Fibroblast of lung (primary cell): ENCODE measurements at regions not wholly inside any gene's neighbourhood (a gene's known extent, or its start where the extent isn't known, plus 50 kb on each side); places are given as distances from the start of the nearest gene placed in this dataset.

Experiments
- DNase-seq, 2 donors: peaks; one replicate each; pipeline versions ENCODE4 v3.0.0 to v3.0.0-alpha.2; 2010; ENCODE audit warnings: low read depth in 2 of 2
- H2AFZ ChIP-seq: 2 replicates; pipeline ENCODE4 v1.5.1; 2012; ENCODE audit warnings: low read length, control low read depth, inconsistent platforms
- H3K27ac ChIP-seq: 2 replicates; pipeline ENCODE4 v1.5.1; 2011; ENCODE audit warnings: low read length, control low read depth; ENCODE audit not compliant: insufficient read depth
- H3K27me3 ChIP-seq: 2 replicates; pipeline ENCODE4 v1.5.1; 2011; ENCODE audit warnings: mild to moderate bottlenecking, low read length; ENCODE audit not compliant: control insufficient read depth, insufficient read depth
- H3K36me3 ChIP-seq: 2 replicates; pipeline ENCODE4 v1.5.1; 2011; ENCODE audit warnings: low read length; ENCODE audit not compliant: control insufficient read depth, insufficient read depth
- H3K4me1 ChIP-seq: 2 replicates; pipeline ENCODE4 v1.5.1; 2011; ENCODE audit warnings: low read length; ENCODE audit not compliant: control insufficient read depth, insufficient read depth; ENCODE audit errors: extremely low read depth
- H3K4me2 ChIP-seq: 2 replicates; pipeline ENCODE4 v1.5.1; 2011; ENCODE audit warnings: low read length, control low read depth; ENCODE audit not compliant: insufficient read depth; ENCODE audit errors: extremely low read depth
- H3K4me3 ChIP-seq, 4 experiments: fragments of 200-600 bp in 1 of 4; sonication (generic) in 1 of 4; replicated peaks in 1 of 4; 2 replicates each; pipeline ENCODE4 v1.5.1; 2011 to 2016; ENCODE audit warnings: low read length in 4 of 4, low read depth in 3 of 4, mild to moderate bottlenecking in 3 of 4, control low read depth in 2 of 4, inconsistent platforms in 1 of 4, mixed read lengths in 1 of 4; ENCODE audit not compliant: insufficient read depth in 1 of 4; ENCODE audit errors: control extremely low read depth in 1 of 4
- H3K79me2 ChIP-seq: 2 replicates; pipeline ENCODE4 v1.5.1; 2012; ENCODE audit warnings: mild to moderate bottlenecking, low read length, inconsistent platforms; ENCODE audit not compliant: control insufficient read depth, insufficient read depth
- H3K9ac ChIP-seq: 2 replicates; pipeline ENCODE4 v1.5.1; 2011; ENCODE audit warnings: mild to moderate bottlenecking, low read length, control low read depth; ENCODE audit not compliant: insufficient read depth
- H3K9me3 ChIP-seq: 2 replicates; pipeline ENCODE4 v1.5.1; 2012; ENCODE audit warnings: low read depth, low read length; ENCODE audit not compliant: control insufficient read depth, insufficient read depth
- H4K20me1 ChIP-seq: 2 replicates; pipeline ENCODE4 v1.5.1; 2011; ENCODE audit warnings: low read length; ENCODE audit not compliant: control insufficient read depth, insufficient read depth; ENCODE audit errors: extremely low read depth
- CTCF ChIP-seq, 2 donors: IDR thresholded peaks in 1 of 2; conservative IDR thresholded peaks in 1 of 2; 1 replicate in 1 of 2; 2 replicates in 1 of 2; pipeline ENCODE4 v1.5.1; 2011 to 2012; ENCODE audit warnings: low read length in 2 of 2, control low read depth in 1 of 2, inconsistent platforms in 1 of 2, low read depth in 1 of 2, mild to moderate bottlenecking in 1 of 2
- EZH2 ChIP-seq: IDR thresholded peaks from 2 replicates; pipeline ENCODE4 v1.5.1; 2012; ENCODE audit warnings: low read length, control low read depth, mild to moderate bottlenecking; ENCODE audit errors: missing control alignments

- Histone ChIP-seq H4K20me1 (no peaks in the 10 kb centered on the region), H3K4me2 (no peak overlapping the region), H3K4me1 (peaks cover 4% of the 10 kb centered on the region), H3K36me3 (no peaks in the 10 kb centered on the region), H3K9ac (no peak overlapping the region), H3K27ac (no peak overlapping the region), H3K27me3 (no peaks in the 10 kb centered on the region), H3K9me3 (no peaks in the 10 kb centered on the region), H3K79me2 (no peaks in the 10 kb centered on the region), H2AFZ (no peak overlapping the region), H3K4me3 (no peak overlapping the region)
- no peak for DNase-seq
- no peak for TF ChIP-seq EZH2
- TF ChIP-seq CTCF (conservative IDR thresholded peaks at IDR 0.05 in 1 of 2, IDR thresholded peaks at IDR 0.05 in 1 of 2; ENCODE audit: low read depth in 1 of 2, low read length in 2 of 2): no peak
Measured at GRCh38 chr18:24761765-24762164, 301.3 kb downstream of the HRH4 start.

- no peaks in the 10 kb centered on the region for H3K9me3 ChIP-seq
- DNase-seq: peak in 1 of 2 donors; percentile 20
Measured at GRCh38 chr18:24762511-24762910, 302.1 kb downstream of the HRH4 start.

GRCh38 chr18:24763765-24764513 is 303.5 kb downstream of the HRH4 start:
- DNase-seq: peak; percentile 43 to 48
- H3K27ac ChIP-seq: no peak overlapping the region
- H3K9ac ChIP-seq: no peak overlapping the region
- no peaks in the 10 kb centered on the region for H3K27me3 ChIP-seq
- TF ChIP-seq CTCF (conservative IDR thresholded peaks at IDR 0.05 in 1 of 2, IDR thresholded peaks at IDR 0.05 in 1 of 2; ENCODE audit: low read depth in 1 of 2, low read length in 2 of 2) (no peak), EZH2 (no peak)
- peak overlapping the region; percentile 40 for H3K4me2 ChIP-seq
- no peak overlapping the region for H3K4me3 ChIP-seq
- no peaks in the 10 kb centered on the region for H3K36me3 ChIP-seq
- H3K79me2 ChIP-seq: no peaks in the 10 kb centered on the region
- peaks cover 4% of the 10 kb centered on the region for H3K4me1 ChIP-seq
- no peaks in the 10 kb centered on the region for H3K9me3 ChIP-seq
- no peak overlapping the region for H2AFZ ChIP-seq
- no peaks in the 10 kb centered on the region for H4K20me1 ChIP-seq

More at GRCh38 chr18:24762511-24762910, 302.1 kb downstream of the HRH4 start:
- Histone ChIP-seq H3K27me3 (no peaks in the 10 kb centered on the region), H4K20me1 (no peaks in the 10 kb centered on the region), H3K4me3 (no peak overlapping the region), H2AFZ (no peak overlapping the region), H3K4me1 (peaks cover 4% of the 10 kb centered on the region), H3K9ac (no peak overlapping the region), H3K27ac (no peak overlapping the region), H3K79me2 (no peaks in the 10 kb centered on the region), H3K36me3 (no peaks in the 10 kb centered on the region), H3K4me2 (no peak overlapping the region)
- no peak for TF ChIP-seq EZH2
- TF ChIP-seq CTCF (conservative IDR thresholded peaks at IDR 0.05 in 1 of 2, IDR thresholded peaks at IDR 0.05 in 1 of 2; ENCODE audit: low read depth in 1 of 2, low read length in 2 of 2): no peak
